NCI-H128 (cell line): ENCODE measurements at regions not wholly inside any gene's neighbourhood (a gene's known extent, or its start where the extent isn't known, plus 50 kb on each side); places are given as distances from the start of the nearest gene placed in this dataset.

Source experiments
- DNase-seq: peaks from one replicate; lab custom pipeline; 2025; ENCODE audit not compliant: unreplicated experiment; lab: John Stamatoyannopoulos, UW

DNA sequence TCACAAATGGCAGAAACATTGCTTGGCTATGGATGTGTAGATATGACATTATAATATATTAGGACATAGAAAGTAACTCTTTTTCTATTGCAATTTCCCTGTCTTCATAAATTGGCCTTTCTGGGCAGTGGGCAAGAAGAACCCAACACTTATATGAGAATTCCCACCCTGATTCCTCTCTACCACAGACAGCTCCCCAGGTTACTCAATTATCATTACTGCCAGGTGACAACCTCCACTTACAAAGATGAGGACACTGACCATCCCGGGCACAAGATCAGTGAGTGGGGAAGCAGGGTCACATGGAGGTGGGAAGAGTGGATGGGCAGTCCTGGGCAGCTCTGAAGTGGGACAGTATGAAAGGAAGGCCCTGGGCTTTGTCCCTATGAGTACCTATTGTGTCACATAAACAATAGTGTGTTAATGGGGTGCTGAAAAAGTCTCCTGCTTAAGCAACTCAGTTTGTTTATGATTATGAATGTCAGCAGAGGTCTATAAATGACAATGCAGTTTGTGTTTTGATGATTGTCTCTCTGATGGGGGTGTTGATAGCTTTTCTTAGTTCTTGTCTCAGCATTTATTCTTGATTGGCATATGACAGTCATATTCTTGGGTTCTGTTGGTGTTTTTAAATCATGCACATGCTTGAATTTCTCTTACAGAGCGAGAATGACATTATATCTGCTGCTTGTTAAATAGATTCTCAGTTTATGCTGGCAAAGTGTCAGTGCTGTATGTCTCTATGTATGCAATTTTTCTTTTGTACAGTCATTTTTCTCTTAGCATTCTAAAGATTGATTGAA is 99.9 kb downstream of the SLIT2 start:
- no peak for DNase-seq

- no peak for DNase-seq
Observed at GRCh38 chr4:20352163-20352431, 100.4 kb downstream of the SLIT2 start.

DNA sequence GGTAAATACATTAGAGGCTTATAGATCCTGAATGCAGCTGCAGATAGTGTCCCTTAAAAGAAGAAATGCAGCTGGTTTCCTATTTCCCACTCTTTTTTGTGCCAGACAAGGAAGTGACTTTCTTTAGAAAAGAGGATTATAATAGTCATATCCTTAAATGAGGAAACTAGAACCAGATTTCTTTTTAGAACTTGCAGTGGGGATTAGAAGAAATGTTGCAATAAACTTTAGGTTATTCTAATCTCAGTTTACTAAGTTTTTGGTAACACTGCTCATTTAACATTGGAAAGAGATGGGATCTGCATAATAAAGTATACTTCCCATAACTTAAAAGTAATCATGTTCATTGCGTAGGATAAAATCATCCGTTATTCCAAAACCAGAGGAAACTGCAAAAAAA is 101.9 kb downstream of the SLIT2 start:
- DNase-seq = no peak

- peak; percentile 47 for DNase-seq
Observed at GRCh38 chr4:20354120-20354519, 102.4 kb downstream of the SLIT2 start.

- peak; percentile 40 for DNase-seq
Observed at GRCh38 chr4:20356565-20356964, 104.9 kb downstream of the SLIT2 start.

DNA sequence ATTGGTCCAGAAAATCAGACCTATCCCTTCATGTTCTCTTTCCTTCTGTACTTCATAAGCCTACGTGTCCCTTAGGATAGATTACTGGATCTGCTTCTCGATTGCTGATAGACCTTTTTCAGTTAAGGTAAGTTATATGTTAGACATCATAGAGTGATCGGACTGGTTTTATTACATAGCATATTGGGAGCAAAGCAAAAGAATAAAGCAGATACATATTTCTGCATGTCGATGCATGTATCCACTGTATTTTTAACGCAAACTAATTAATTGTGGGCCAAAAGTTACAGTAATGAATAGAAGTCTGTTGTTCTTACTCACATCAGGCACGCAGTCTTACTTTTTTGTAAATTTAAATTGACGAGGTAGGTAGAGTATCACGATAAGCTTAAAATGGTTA is 106.4 kb downstream of the SLIT2 start:
- DNase-seq = no peak

GRCh38 chr4:20359692-20360091 is 108.0 kb downstream of the SLIT2 start:
- DNase-seq = no peak

DNA sequence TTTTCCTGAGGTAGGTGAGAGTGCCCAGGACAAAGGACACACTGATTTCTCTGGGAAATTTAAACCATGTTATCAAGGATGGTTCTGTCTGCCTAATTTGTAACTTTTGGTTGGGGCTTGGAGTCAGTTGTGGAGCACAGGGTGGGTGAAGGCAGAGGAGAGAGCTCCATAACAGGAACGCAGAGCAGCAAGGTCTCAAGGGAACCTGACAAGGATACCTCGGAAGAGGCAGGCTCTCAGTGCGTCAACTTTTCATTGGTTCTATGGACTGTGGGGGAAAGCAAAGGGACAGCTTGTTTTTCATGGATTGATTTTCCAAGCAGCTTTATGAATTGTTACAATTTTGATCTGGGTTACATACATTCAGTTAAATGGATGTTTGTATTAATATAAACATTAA is 110.4 kb downstream of the SLIT2 start:
- DNase-seq = no peak

- DNase-seq = no peak
Observed at GRCh38 chr4:20364969-20365368, 113.3 kb downstream of the SLIT2 start.

GRCh38 chr4:20367446-20367845 is 115.7 kb downstream of the SLIT2 start:
- DNase-seq = no peak

DNA sequence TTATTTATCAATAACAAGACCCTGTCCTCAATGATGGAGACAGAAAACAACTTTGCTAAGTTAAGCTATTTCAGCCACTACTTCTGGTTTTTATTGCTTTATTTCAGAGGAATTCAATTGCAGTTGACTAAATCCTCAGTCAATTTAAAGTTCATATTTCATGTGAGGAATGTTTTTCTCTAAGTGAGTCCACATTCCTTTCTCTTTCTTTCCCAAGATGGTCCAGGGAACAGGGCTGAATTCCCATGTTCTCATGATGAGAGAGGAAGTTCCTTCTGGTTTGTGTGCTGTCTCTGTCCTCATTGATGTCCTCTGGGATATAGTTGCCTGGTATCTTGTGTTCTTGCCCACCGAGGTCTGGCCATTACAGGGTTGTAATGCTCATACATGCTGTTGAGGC is 117.2 kb downstream of the SLIT2 start:
- DNase-seq = no peak

DNA sequence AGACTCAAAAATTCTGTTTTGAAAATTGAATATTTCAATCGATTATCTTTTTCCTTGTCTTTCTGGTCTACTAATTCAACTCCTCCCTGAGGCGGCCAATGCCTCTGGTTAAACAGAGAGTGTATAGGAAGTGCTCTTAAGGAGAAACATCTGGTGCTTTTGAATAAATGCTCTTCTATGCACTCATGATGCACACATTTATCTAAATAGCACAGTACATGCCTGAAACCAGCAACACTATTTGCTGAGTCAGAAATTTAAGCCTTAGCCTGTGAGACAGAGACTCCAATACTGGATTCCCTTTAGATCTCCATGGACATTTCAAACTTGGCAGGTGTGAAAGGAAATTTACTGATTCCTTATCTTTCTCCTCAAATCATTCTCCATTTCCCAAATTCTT is 118.6 kb downstream of the SLIT2 start:
- DNase-seq = no peak

- DNase-seq = no peak
Observed at GRCh38 chr4:20376070-20376469, 124.4 kb downstream of the SLIT2 start.

DNA sequence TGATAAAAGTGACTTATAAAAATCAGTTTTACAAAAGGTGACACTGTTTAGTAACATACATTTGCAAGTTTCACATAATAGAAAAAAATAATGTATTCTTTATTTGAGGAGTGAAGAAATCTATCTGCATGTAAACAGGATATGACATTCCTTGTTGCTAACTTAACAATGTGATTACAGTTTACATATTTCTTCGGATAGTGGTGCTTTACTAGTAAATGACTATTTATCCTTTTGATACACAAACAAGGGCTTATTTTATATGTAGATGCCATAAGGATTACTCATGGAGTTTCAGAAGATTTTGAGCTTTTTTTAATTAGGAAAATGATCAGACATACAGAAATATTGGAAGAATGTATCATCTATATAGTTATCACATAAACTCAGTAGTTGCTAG is 126.5 kb downstream of the SLIT2 start:
- no peak for DNase-seq

- DNase-seq = no peak
Observed at GRCh38 chr4:20381005-20381404, 129.3 kb downstream of the SLIT2 start.

DNA sequence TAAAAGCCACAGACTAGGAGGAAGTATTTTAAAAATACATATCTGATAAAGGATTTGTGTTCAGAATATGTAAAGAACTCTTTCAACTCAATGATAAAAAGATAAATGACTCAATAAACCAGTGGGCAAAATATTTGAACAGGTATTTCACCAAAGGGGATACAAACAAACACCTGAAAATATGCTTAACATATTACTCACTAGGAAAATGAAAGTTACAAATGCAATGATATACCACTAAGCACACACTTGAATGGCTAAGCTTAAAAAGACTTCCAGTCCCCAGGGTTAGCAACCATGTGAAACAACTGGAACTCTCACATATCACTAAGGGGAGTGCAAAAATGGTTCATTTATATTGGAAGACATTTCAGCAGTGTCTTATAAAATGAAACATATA is 131.6 kb downstream of the SLIT2 start:
- no peak for DNase-seq

- no peak for DNase-seq
Observed at GRCh38 chr4:20383969-20384368, 132.3 kb downstream of the SLIT2 start.

DNA sequence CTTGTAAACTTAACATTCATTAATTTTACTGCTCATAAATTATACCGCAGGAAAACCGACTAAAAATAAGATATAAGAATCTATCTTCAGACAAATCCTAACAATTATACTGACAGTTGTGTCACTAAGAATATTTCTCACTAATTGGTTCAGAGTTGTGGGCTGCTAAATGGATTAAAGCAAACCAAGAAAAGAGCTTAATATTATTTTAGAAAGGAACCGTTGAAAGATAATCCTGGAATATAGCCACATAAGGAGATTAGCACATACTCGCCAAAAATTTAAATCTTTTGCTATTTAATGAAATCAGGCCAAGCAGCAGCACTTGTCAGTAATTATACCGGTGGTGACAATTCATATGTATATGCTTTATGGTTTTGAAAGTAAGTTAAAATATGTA is 132.8 kb downstream of the SLIT2 start:
- no peak for DNase-seq

DNA sequence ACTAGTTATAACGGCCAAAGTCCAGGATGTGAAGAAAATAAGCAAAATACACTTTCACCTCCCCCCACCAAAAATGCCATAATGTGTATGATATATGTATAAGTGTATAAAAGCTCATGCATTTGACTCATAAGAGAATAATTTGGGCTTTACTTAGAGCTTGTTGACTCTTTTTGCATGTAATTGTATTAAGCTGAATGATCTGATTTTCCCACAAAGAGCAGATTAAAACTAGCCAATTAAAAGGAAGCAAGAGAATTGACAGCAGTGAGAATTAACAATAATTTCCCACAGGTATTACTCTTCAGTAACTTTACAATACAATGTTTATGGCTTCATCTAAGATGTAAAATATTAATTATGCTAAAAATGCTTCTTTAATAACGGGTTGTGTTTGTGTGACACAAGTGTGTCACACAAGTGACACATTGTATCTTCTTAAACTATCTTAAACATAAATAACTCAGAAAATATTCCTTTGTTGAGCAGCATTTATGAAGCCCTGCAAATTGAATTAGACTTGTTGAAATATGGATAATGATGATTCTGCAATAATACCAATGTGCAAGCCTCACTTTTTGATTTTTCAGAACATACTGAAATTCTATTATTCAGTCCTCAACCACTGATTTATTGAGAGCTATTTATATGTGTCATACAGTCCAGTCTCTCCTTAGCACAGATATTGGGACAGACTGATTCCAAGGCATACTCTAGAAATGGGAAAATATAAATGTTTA is 134.5 kb downstream of the SLIT2 start:
- DNase-seq = no peak

DNA sequence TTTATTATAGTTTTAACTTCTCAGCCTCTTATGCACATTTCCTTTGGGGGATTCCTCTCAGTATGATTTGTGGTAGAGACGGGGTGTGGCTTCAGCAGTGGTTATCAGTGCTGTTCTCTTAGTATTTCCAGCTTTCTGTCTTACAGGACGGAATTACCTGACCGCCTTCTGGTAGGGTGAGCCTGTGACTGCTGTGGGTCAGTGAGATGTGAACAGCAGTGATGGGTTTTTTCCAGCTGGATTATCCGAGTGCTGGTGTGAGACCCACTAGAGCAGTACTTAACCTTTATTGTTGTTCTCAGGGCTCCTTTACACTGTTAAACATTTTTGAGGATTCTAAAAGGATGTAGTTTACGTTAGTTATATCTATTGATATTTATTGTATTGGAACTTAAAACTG is 135.2 kb downstream of the SLIT2 start:
- no peak for DNase-seq

GRCh38 chr4:20391198-20391597 is 139.5 kb downstream of the SLIT2 start:
- no peak for DNase-seq

- no peak for DNase-seq
Observed at GRCh38 chr4:20391912-20392311, 140.2 kb downstream of the SLIT2 start.
